GM18951 (cell line): ENCODE measurements at regions not wholly inside any gene's neighbourhood (a gene's known extent, or its start where the extent isn't known, plus 50 kb on each side); places are given as distances from the start of the nearest gene placed in this dataset.

ENCODE experiments used
- POLR2A ChIP-seq: IDR thresholded peaks from 4 replicates; pipeline ENCODE4 v1.6.1; 2011; ENCODE audit warnings: mild to moderate bottlenecking; ENCODE audit not compliant: insufficient read length, insufficient read depth; ENCODE audit errors: extremely low read depth
- in situ Hi-C: fragments of 300-500 bp; cut with MboI; formaldehyde crosslinking; loops from one replicate; pipeline ENCODE4 v1.12.0; 2022; ENCODE audit warnings: low sequenced_read_pairs, mixed read lengths, inconsistent platforms; ENCODE audit not compliant: unreplicated experiment

- in situ Hi-C loops, result no loop called here
- TF ChIP-seq POLR2A, result no peak
These were observed 411.8 kb downstream of the FBXO15 start for GRCh38 chr18:73735836-73736235.

- in situ Hi-C loops, result no loop called here
- TF ChIP-seq POLR2A, result no peak
These were observed 413.8 kb downstream of the FBXO15 start for GRCh38 chr18:73733806-73734314.

- in situ Hi-C loops, result no loop called here
- TF ChIP-seq POLR2A, result no peak
These were observed 414.3 kb downstream of the FBXO15 start for GRCh38 chr18:73733376-73733775.

GRCh38 chr18:73728657-73729056, 419.0 kb downstream of the FBXO15 start:
- in situ Hi-C loops, result no loop called here
- no peak for TF ChIP-seq POLR2A

GRCh38 chr18:73724958-73725357, 422.7 kb downstream of the FBXO15 start:
- in situ Hi-C loops, result no loop called here

GRCh38 chr18:73719611-73720010, 428.0 kb downstream of the FBXO15 start:
- in situ Hi-C loops, result no loop called here
- no peak for TF ChIP-seq POLR2A

More at GRCh38 chr18:73724958-73725357, 422.7 kb downstream of the FBXO15 start:
- TF ChIP-seq POLR2A, result no peak

- in situ Hi-C loops, result no loop called here
- TF ChIP-seq POLR2A, result no peak
These were observed 430.1 kb downstream of the FBXO15 start for GRCh38 chr18:73717570-73717969.

GRCh38 chr18:73715210-73715670, 432.4 kb downstream of the FBXO15 start:
- in situ Hi-C loops, result no loop called here
- no peak for TF ChIP-seq POLR2A

- no peak for TF ChIP-seq POLR2A
- in situ Hi-C loops, result no loop called here
These were observed 433.2 kb downstream of the FBXO15 start for GRCh38 chr18:73714466-73714865.

- TF ChIP-seq POLR2A, result no peak
- in situ Hi-C loops, result no loop called here
These were observed 436.4 kb downstream of the FBXO15 start for GRCh38 chr18:73711256-73711655.

GRCh38 chr18:73708591-73708990, 439.0 kb downstream of the FBXO15 start:
- no peak for TF ChIP-seq POLR2A

GRCh38 chr18:73707035-73707434, 440.6 kb downstream of the FBXO15 start:
- TF ChIP-seq POLR2A, result no peak

More at GRCh38 chr18:73708591-73708990, 439.0 kb downstream of the FBXO15 start:
- in situ Hi-C loops, result no loop called here

GRCh38 chr18:73697353-73697752, 450.3 kb downstream of the FBXO15 start:
- no peak for TF ChIP-seq POLR2A
- in situ Hi-C loops, result no loop called here

More at GRCh38 chr18:73707035-73707434, 440.6 kb downstream of the FBXO15 start:
- in situ Hi-C loops, result no loop called here

- in situ Hi-C loops, result no loop called here
- TF ChIP-seq POLR2A, result no peak
These were observed 450.9 kb downstream of the FBXO15 start for GRCh38 chr18:73696698-73697097.

GRCh38 chr18:73696171-73696570, 451.5 kb downstream of the FBXO15 start:
- no peak for TF ChIP-seq POLR2A
- in situ Hi-C loops, result no loop called here

GRCh38 chr18:73693091-73693490, 454.5 kb downstream of the FBXO15 start:
- in situ Hi-C loops, result no loop called here
- TF ChIP-seq POLR2A, result no peak
